ENCODE measurements at regions not wholly inside any gene's neighbourhood (a gene's known extent, or its start where the extent isn't known, plus 50 kb on each side); places are given as distances from the start of the nearest gene placed in this dataset.

DNA sequence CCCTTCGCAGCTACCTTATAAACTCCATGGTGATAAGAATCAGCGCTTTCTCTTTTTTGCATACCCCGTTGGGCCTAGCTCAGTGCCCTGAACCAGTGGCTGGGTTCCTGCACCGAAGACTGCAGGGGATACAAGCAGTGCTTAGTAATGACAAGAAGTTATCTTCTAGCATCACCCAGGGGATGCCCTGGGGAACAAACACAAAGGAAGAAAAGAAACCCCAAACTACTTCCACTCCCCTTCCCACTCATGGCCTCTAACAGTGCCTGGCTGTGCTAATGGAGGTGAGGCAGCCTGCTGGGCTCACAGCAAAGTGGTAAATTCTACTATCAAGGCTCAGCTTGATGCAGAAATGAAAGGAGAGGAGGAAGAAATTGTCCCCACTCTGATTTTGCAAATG, 314.7 kb downstream of the TXNL1 start:
- no peaks in the 10 kb centered on the region for H3K27me3 ChIP-seq (ENCODE audit: control insufficient read depth, insufficient read depth, low read length)
- H3K4me2 ChIP-seq (ENCODE audit: extremely low read depth, insufficient read depth, low read length), result no peak overlapping the region
- H2AFZ ChIP-seq (ENCODE audit: low read length), result no peak overlapping the region
- H3K27ac ChIP-seq (ENCODE audit: insufficient read depth, low read length), result no peak overlapping the region
- H3K36me3 ChIP-seq (ENCODE audit: control insufficient read depth, insufficient read depth, low read length), result no peaks in the 10 kb centered on the region
- peaks cover 3% of the 10 kb centered on the region for H3K4me1 ChIP-seq (ENCODE audit: control insufficient read depth, extremely low read depth, insufficient read depth, low read length)
- no peak for DNase-seq (ENCODE audit: low read depth in 2 of 2)
- H3K79me2 ChIP-seq (ENCODE audit: control insufficient read depth, insufficient read depth, low read length), result no peaks in the 10 kb centered on the region
- TF ChIP-seq EZH2 (IDR thresholded peaks at IDR 0.05; ENCODE audit: low read length, missing control alignments), result no peak
- TF ChIP-seq, protein P1, sequence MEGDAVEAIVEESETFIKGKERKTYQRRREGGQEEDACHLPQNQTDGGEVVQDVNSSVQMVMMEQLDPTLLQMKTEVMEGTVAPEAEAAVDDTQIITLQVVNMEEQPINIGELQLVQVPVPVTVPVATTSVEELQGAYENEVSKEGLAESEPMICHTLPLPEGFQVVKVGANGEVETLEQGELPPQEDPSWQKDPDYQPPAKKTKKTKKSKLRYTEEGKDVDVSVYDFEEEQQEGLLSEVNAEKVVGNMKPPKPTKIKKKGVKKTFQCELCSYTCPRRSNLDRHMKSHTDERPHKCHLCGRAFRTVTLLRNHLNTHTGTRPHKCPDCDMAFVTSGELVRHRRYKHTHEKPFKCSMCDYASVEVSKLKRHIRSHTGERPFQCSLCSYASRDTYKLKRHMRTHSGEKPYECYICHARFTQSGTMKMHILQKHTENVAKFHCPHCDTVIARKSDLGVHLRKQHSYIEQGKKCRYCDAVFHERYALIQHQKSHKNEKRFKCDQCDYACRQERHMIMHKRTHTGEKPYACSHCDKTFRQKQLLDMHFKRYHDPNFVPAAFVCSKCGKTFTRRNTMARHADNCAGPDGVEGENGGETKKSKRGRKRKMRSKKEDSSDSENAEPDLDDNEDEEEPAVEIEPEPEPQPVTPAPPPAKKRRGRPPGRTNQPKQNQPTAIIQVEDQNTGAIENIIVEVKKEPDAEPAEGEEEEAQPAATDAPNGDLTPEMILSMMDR (conservative IDR thresholded peaks at IDR 0.05 in 1 of 2, IDR thresholded peaks at IDR 0.05 in 1 of 2; ENCODE audit: low read depth in 1 of 2, low read length in 2 of 2), result no peak
- no peaks in the 10 kb centered on the region for H4K20me1 ChIP-seq (ENCODE audit: control insufficient read depth, extremely low read depth, insufficient read depth, low read length)
- no peak overlapping the region for H3K4me3 ChIP-seq (replicated peaks in 1 of 4; ENCODE audit: control extremely low read depth in 1 of 4, insufficient read depth in 1 of 4, low read depth in 3 of 4, low read length in 4 of 4)
- no peaks in the 10 kb centered on the region for H3K9me3 ChIP-seq (ENCODE audit: control insufficient read depth, insufficient read depth, low read depth, low read length)
- no peak overlapping the region for H3K9ac ChIP-seq (ENCODE audit: insufficient read depth, low read length)

DNA sequence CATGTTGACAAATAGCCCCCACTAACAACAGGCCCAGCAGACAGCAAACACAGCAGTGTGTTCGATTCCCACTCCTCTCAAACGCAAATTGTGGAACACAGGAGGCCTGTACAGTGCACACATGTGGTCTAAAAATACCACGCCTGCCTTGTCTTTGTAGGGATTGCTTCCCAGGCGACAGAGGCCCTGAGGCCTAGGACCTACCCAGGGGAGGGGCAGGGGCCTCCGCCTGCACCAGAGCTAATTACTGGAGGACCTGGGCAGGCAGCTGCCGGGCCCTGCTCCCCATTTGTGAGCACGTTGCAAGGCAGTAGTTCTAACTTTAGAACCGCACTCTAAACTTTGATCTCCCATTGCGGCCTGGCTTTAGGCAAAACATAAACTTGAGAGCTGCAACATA, 316.0 kb downstream of the TXNL1 start:
- H2AFZ ChIP-seq (ENCODE audit: low read length), result no peak overlapping the region
- H3K4me3 ChIP-seq (replicated peaks in 1 of 4; ENCODE audit: control extremely low read depth in 1 of 4, insufficient read depth in 1 of 4, low read depth in 3 of 4, low read length in 4 of 4), result no peak overlapping the region
- no peaks in the 10 kb centered on the region for H3K36me3 ChIP-seq (ENCODE audit: control insufficient read depth, insufficient read depth, low read length)
- H3K4me1 ChIP-seq (ENCODE audit: control insufficient read depth, extremely low read depth, insufficient read depth, low read length), result peaks cover 2% of the 10 kb centered on the region
- no peak overlapping the region for H3K4me2 ChIP-seq (ENCODE audit: extremely low read depth, insufficient read depth, low read length)
- TF ChIP-seq EZH2 (IDR thresholded peaks at IDR 0.05; ENCODE audit: low read length, missing control alignments), result no peak
- TF ChIP-seq, protein P1 (conservative IDR thresholded peaks at IDR 0.05 in 1 of 2, IDR thresholded peaks at IDR 0.05 in 1 of 2; ENCODE audit: low read depth in 1 of 2, low read length in 2 of 2), result no peak
- no peak overlapping the region for H3K27ac ChIP-seq (ENCODE audit: insufficient read depth, low read length)
- H3K79me2 ChIP-seq (ENCODE audit: control insufficient read depth, insufficient read depth, low read length), result no peaks in the 10 kb centered on the region
- H3K9me3 ChIP-seq (ENCODE audit: control insufficient read depth, insufficient read depth, low read depth, low read length), result no peaks in the 10 kb centered on the region
- DNase-seq (ENCODE audit: low read depth in 2 of 2), result no peak
- no peaks in the 10 kb centered on the region for H3K27me3 ChIP-seq (ENCODE audit: control insufficient read depth, insufficient read depth, low read length)
- no peaks in the 10 kb centered on the region for H4K20me1 ChIP-seq (ENCODE audit: control insufficient read depth, extremely low read depth, insufficient read depth, low read length)
- no peak overlapping the region for H3K9ac ChIP-seq (ENCODE audit: insufficient read depth, low read length)

DNA sequence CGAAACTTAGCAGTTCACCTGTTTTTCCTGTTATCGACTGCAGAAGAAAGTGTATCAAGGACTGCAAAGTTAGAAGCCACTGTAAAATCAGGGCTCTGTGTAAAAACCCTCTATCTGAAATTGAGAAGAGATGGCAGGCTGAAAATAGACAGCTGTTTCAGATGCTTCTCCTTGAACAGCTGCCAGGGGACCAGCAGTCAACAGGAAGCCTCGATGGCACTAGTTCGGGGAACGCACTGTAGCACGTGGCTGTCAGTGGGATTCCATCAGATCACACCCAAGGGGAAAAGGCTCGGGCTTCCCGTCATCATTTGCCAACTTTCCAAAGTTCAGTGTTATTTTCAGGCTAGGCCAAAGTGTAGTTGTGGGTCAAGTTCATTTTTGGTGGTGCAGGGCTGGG, 316.9 kb downstream of the TXNL1 start:
- H3K9ac ChIP-seq (ENCODE audit: insufficient read depth, low read length), result no peak overlapping the region
- no peaks in the 10 kb centered on the region for H3K36me3 ChIP-seq (ENCODE audit: control insufficient read depth, insufficient read depth, low read length)
- H3K9me3 ChIP-seq (ENCODE audit: control insufficient read depth, insufficient read depth, low read depth, low read length), result no peaks in the 10 kb centered on the region
- no peaks in the 10 kb centered on the region for H3K79me2 ChIP-seq (ENCODE audit: control insufficient read depth, insufficient read depth, low read length)
- no peak overlapping the region for H3K4me3 ChIP-seq (replicated peaks in 1 of 4; ENCODE audit: control extremely low read depth in 1 of 4, insufficient read depth in 1 of 4, low read depth in 3 of 4, low read length in 4 of 4)
- TF ChIP-seq EZH2 (IDR thresholded peaks at IDR 0.05; ENCODE audit: low read length, missing control alignments), result no peak
- TF ChIP-seq, protein P1 (conservative IDR thresholded peaks at IDR 0.05 in 1 of 2, IDR thresholded peaks at IDR 0.05 in 1 of 2; ENCODE audit: low read depth in 1 of 2, low read length in 2 of 2), result no peak
- no peaks in the 10 kb centered on the region for H3K4me1 ChIP-seq (ENCODE audit: control insufficient read depth, extremely low read depth, insufficient read depth, low read length)
- no peak overlapping the region for H3K27ac ChIP-seq (ENCODE audit: insufficient read depth, low read length)
- no peaks in the 10 kb centered on the region for H4K20me1 ChIP-seq (ENCODE audit: control insufficient read depth, extremely low read depth, insufficient read depth, low read length)
- H2AFZ ChIP-seq (ENCODE audit: low read length), result no peak overlapping the region
- DNase-seq (ENCODE audit: low read depth in 2 of 2), result peak in 1 of 2 donors; percentile 18
- no peaks in the 10 kb centered on the region for H3K27me3 ChIP-seq (ENCODE audit: control insufficient read depth, insufficient read depth, low read length)
- no peak overlapping the region for H3K4me2 ChIP-seq (ENCODE audit: extremely low read depth, insufficient read depth, low read length)

All from fibroblast of lung (primary cell).